Vagina (tissue), 2 donors: ENCODE measurements at regions not wholly inside any gene's neighbourhood (a gene's known extent, or its start where the extent isn't known, plus 50 kb on each side); places are given as distances from the start of the nearest gene placed in this dataset.

Experiments
- DNase-seq, 2 donors: peaks; one replicate each; pipeline ENCODE4 v3.0.0-alpha.2; 2017; ENCODE audit errors: extremely low spot score in 2 of 2
- H3K27ac ChIP-seq: fragments of 200-600 bp; sonication (generic); one replicate; pipeline ENCODE4 v1.5.1; 2019
- H3K27me3 ChIP-seq: fragments of 200-600 bp; sonication (generic); one replicate; pipeline ENCODE4 v1.5.1; 2019
- H3K36me3 ChIP-seq, 2 donors: fragments of 200-600 bp; sonication (generic); one replicate each; pipeline ENCODE4 v1.5.1; 2017 to 2019
- H3K4me1 ChIP-seq: fragments of 200-600 bp; sonication (generic); one replicate; pipeline ENCODE4 v1.5.1; 2019
- H3K4me3 ChIP-seq, 2 donors: fragments of 200-600 bp; sonication (generic); 1 replicate in 1 of 2; 2 replicates in 1 of 2; pipeline ENCODE4 v1.5.1; 2016 to 2019
- H3K9me3 ChIP-seq: fragments of 200-600 bp; sonication (generic); one replicate; pipeline ENCODE4 v1.5.1; 2019
- CTCF ChIP-seq, 3 experiments: fragments of 450-650 bp in 2 of 3; fragments of 200-600 bp in 1 of 3; sonication (generic) in 1 of 3; IDR thresholded peaks; one replicate each; pipeline ENCODE4 v1.5.1; 2017 to 2019; ENCODE audit warnings: antibody characterized with exemption in 3 of 3, mild to moderate bottlenecking in 2 of 3, moderate library complexity in 2 of 3
- POLR2A ChIP-seq, 2 donors: fragments of 450-650 bp; IDR thresholded peaks; one replicate each; pipeline ENCODE4 v1.6.1; 2017; ENCODE audit warnings: antibody characterized with exemption in 2 of 2, mild to moderate bottlenecking in 2 of 2, moderate library complexity in 2 of 2
- POLR2AphosphoS5 ChIP-seq, 2 donors: sonication (generic); formaldehyde crosslinking; IDR thresholded peaks; one replicate each; pipeline ENCODE4 v1.9.0; 2017; ENCODE audit warnings: antibody characterized with exemption in 2 of 2, mild to moderate bottlenecking in 2 of 2, low read depth in 1 of 2; ENCODE audit not compliant: insufficient read depth in 1 of 2
- intact Hi-C: fragments of 100-400 bp; cut with DNase I; formaldehyde crosslinking; loops from one replicate; pipeline ENCODE4 v1.15.1; 2023

- H3K36me3 ChIP-seq = no peaks in the 10 kb centered on the region
These were observed 412.6 kb downstream of the RASEF start for GRCh38 chr9:82650368-82650767.

GRCh38 chr9:82651474-82651873 is 411.5 kb downstream of the RASEF start:
- Histone ChIP-seq H3K27me3 (no peaks in the 10 kb centered on the region), H3K4me3 (no peak overlapping the region), H3K27ac (no peak overlapping the region), H3K9me3 (no peaks in the 10 kb centered on the region), H3K4me1 (no peaks in the 10 kb centered on the region), H3K36me3 (no peaks in the 10 kb centered on the region)
- intact Hi-C loops = no loop called here
- no peak for DNase-seq
- TF ChIP-seq POLR2A (IDR thresholded peaks at IDR 0.05) (no peak), POLR2AphosphoS5 (IDR thresholded peaks at IDR 0.05; ENCODE audit: insufficient read depth in 1 of 2, low read depth in 1 of 2) (no peak), CTCF (IDR thresholded peaks at IDR 0.05) (no peak)

More at GRCh38 chr9:82650368-82650767, 412.6 kb downstream of the RASEF start:
- Histone ChIP-seq H3K4me3 (no peak overlapping the region), H3K27ac (no peak overlapping the region), H3K4me1 (no peaks in the 10 kb centered on the region), H3K9me3 (no peaks in the 10 kb centered on the region), H3K27me3 (no peaks in the 10 kb centered on the region)
- intact Hi-C loops = no loop called here
- TF ChIP-seq POLR2AphosphoS5 (IDR thresholded peaks at IDR 0.05; ENCODE audit: insufficient read depth in 1 of 2, low read depth in 1 of 2) (no peak), POLR2A (IDR thresholded peaks at IDR 0.05) (no peak), CTCF (IDR thresholded peaks at IDR 0.05) (no peak)
- DNase-seq = no peak

GRCh38 chr9:82665324-82665723 is 397.6 kb downstream of the RASEF start:
- DNase-seq = no peak
- no peak for TF ChIP-seq CTCF (IDR thresholded peaks at IDR 0.05)
- TF ChIP-seq POLR2A (IDR thresholded peaks at IDR 0.05) = no peak
- no peak for TF ChIP-seq POLR2AphosphoS5 (IDR thresholded peaks at IDR 0.05; ENCODE audit: insufficient read depth in 1 of 2, low read depth in 1 of 2)
- Histone ChIP-seq H3K4me1 (no peaks in the 10 kb centered on the region), H3K9me3 (no peaks in the 10 kb centered on the region), H3K36me3 (no peaks in the 10 kb centered on the region), H3K4me3 (no peak overlapping the region), H3K27me3 (no peaks in the 10 kb centered on the region), H3K27ac (no peak overlapping the region)
- intact Hi-C loops = no loop called here

- TF ChIP-seq POLR2A (IDR thresholded peaks at IDR 0.05) (no peak), POLR2AphosphoS5 (IDR thresholded peaks at IDR 0.05; ENCODE audit: insufficient read depth in 1 of 2, low read depth in 1 of 2) (no peak), CTCF (IDR thresholded peaks at IDR 0.05) (no peak)
- DNase-seq = no peak
- Histone ChIP-seq H3K4me1 (no peaks in the 10 kb centered on the region), H3K9me3 (no peaks in the 10 kb centered on the region), H3K4me3 (no peak overlapping the region), H3K27ac (no peak overlapping the region), H3K27me3 (no peaks in the 10 kb centered on the region), H3K36me3 (no peaks in the 10 kb centered on the region)
- intact Hi-C loops = no loop called here
These were observed 394.2 kb downstream of the RASEF start for GRCh38 chr9:82668689-82669199.

GRCh38 chr9:82670000-82670399 is 392.9 kb downstream of the RASEF start:
- no peaks in the 10 kb centered on the region for H3K4me1 ChIP-seq
- no peak overlapping the region for H3K27ac ChIP-seq
- no peaks in the 10 kb centered on the region for H3K27me3 ChIP-seq
- intact Hi-C loops = no loop called here
- H3K36me3 ChIP-seq = no peaks in the 10 kb centered on the region
- DNase-seq = no peak
- TF ChIP-seq POLR2AphosphoS5 (IDR thresholded peaks at IDR 0.05; ENCODE audit: insufficient read depth in 1 of 2, low read depth in 1 of 2) = no peak
- no peak for TF ChIP-seq CTCF (IDR thresholded peaks at IDR 0.05)
- TF ChIP-seq POLR2A (IDR thresholded peaks at IDR 0.05) = no peak
- no peaks in the 10 kb centered on the region for H3K9me3 ChIP-seq
- no peak overlapping the region for H3K4me3 ChIP-seq
